Activated B cell treated with CpG ODN at 0.5 μM for 24 hours (primary cell): ENCODE measurements at regions not wholly inside any gene's neighbourhood (a gene's known extent, or its start where the extent isn't known, plus 50 kb on each side); places are given as distances from the start of the nearest gene placed in this dataset.

Source experiments
- ATAC-seq: fragments of 200-7000 bp; cut with Tn5 transposase; one replicate; pipeline ENCODE4 v1.10.0; 2021; ENCODE audit warnings: low read depth, mild to moderate bottlenecking, moderate library complexity
- CTCF ChIA-PET: fragments of 350-600 bp; sonication (Branson Sonifier 250); formaldehyde crosslinking; loops from one replicate; lab custom pipeline; 2021; ENCODE audit warnings: antibody characterized with exemption; lab: Charles Lee
- POLR2A ChIA-PET: fragments of 350-600 bp; sonication (Branson Sonifier 250); formaldehyde crosslinking; loops from one replicate; lab custom pipeline; 2021; ENCODE audit warnings: antibody characterized with exemption; lab: Charles Lee
- DNase-seq: peaks from one replicate; pipeline ENCODE4 v3.0.0; 2022
- H3K27ac Mint-ChIP-seq: one replicate; pipeline ENCODE4 v1.8.0; 2020; ENCODE audit warnings: mixed read lengths
- H3K27me3 Mint-ChIP-seq: one replicate; pipeline ENCODE4 v1.8.0; 2021; ENCODE audit warnings: mixed read lengths
- H3K36me3 Mint-ChIP-seq: one replicate; pipeline ENCODE4 v1.8.0; 2021; ENCODE audit warnings: low read depth, mixed read lengths
- H3K4me1 Mint-ChIP-seq: one replicate; pipeline ENCODE4 v1.8.0; 2021; ENCODE audit warnings: mixed read lengths
- H3K4me3 Mint-ChIP-seq: one replicate; pipeline ENCODE4 v1.8.0; 2020; ENCODE audit warnings: mild to moderate bottlenecking, mixed read lengths
- H3K9me3 Mint-ChIP-seq: one replicate; pipeline ENCODE4 v1.8.0; 2020; ENCODE audit warnings: mixed read lengths
- intact Hi-C: fragments of 100-400 bp; cut with micrococcal nuclease; formaldehyde crosslinking; loops from one replicate; pipeline ENCODE4 v1.15.1; 2024
- TF ChIP-seq, protein P1 (sequence below): fragments of 200-600 bp; IDR thresholded peaks from one replicate; pipeline ENCODE4 v1.8.0; 2022; ENCODE audit warnings: antibody characterized with exemption, mild to moderate bottlenecking

DNA sequence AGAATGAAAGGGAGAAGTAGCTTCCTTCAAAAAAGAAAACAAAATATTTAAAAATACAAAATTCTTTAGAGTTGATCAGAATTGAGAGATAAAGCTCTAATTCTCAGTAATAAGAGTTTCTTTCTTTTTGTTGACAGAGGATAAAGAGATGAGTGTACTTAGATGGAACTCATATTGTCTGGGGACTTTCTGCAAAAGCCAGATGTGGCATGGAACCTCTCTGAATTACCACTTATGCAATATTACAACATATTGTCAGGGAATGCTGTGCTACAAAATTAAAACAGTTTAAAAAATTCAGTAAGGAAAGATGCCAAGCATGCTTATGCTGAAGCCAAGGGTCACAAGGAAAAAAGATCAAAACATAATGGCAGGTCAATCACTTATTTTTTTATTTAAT lies 386.6 kb upstream of the LRATD1 start:
- intact Hi-C loops, result no loop called here
- H3K36me3 Mint-ChIP-seq, result no peaks in the 10 kb centered on the region
- no peak overlapping the region for H3K27ac Mint-ChIP-seq
- ATAC-seq (no peak), DNase-seq (no peak)
- H3K9me3 Mint-ChIP-seq, result peaks cover 7% of the 10 kb centered on the region
- TF ChIP-seq, protein P1, sequence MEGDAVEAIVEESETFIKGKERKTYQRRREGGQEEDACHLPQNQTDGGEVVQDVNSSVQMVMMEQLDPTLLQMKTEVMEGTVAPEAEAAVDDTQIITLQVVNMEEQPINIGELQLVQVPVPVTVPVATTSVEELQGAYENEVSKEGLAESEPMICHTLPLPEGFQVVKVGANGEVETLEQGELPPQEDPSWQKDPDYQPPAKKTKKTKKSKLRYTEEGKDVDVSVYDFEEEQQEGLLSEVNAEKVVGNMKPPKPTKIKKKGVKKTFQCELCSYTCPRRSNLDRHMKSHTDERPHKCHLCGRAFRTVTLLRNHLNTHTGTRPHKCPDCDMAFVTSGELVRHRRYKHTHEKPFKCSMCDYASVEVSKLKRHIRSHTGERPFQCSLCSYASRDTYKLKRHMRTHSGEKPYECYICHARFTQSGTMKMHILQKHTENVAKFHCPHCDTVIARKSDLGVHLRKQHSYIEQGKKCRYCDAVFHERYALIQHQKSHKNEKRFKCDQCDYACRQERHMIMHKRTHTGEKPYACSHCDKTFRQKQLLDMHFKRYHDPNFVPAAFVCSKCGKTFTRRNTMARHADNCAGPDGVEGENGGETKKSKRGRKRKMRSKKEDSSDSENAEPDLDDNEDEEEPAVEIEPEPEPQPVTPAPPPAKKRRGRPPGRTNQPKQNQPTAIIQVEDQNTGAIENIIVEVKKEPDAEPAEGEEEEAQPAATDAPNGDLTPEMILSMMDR, result no peak
- ChIA-PET POLR2A (no interaction called here), CTCF (no interaction called here)
- no peak overlapping the region for H3K4me3 Mint-ChIP-seq
- no peaks in the 10 kb centered on the region for H3K27me3 Mint-ChIP-seq
- H3K4me1 Mint-ChIP-seq, result no peaks in the 10 kb centered on the region

DNA sequence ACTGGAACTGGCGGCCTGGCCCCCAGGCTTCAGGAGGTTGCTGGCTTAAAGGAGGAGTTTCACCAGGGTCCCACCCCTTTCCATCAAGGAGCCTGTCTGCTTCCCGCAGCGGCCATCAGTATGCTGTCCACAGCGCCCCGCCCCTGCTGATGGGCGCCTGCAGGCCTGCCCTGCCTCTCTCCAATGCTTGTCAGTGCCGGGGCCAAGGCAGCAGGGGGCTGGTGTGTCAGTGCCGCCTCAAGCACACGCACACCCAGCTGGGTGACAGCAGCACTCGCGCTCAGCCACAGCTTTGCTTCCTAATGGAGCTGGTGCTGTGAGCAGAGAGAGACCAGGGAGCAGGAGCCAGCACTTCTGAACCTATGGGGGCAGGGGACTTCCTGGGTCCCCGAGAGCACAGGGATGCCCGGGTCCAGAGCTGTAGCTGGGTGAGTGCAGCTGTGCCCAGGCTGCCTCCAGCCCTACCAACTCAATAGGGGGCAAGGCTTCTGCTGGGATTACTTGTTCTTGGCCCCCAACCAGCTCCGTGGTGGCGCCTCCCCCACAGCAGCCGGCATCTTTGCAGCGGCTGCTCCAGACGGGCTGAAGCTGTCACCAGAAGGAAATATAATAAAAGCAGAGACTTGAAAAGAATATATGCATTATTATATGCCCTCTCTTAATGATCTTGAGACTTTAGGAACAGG lies 377.2 kb upstream of the LRATD1 start:
- Mint-ChIP-seq H3K4me1 (no peaks in the 10 kb centered on the region), H3K27me3 (no peaks in the 10 kb centered on the region), H3K9me3 (peaks cover 3% of the 10 kb centered on the region), H3K4me3 (no peak overlapping the region), H3K27ac (no peak overlapping the region), H3K36me3 (no peaks in the 10 kb centered on the region)
- no peak for ATAC-seq
- POLR2A ChIA-PET, result no interaction called here
- DNase-seq, result no peak
- CTCF ChIA-PET, result no interaction called here
- intact Hi-C loops, result no loop called here
- TF ChIP-seq, protein P1, result no peak

DNA sequence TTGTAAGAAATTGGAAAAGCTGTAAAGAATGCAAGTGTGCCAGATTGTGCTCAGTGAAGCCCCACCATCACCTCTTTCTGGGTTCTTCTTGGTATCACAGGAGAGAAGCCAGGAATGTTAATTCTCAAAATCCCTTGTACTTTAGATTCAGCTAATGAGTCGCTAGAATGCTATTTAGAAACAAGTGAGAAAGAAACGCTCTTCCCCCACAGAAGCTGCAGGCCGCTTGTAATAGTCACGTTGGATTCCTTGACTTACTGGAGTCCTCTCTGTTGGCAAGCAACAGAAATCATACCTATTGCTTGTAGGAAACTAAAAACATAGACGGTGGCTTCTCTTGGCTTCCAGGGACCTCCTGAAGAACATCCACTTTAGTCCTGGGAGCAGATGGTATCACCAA lies 375.6 kb upstream of the LRATD1 start:
- Mint-ChIP-seq H3K4me3 (no peak overlapping the region), H3K27me3 (no peaks in the 10 kb centered on the region), H3K4me1 (no peaks in the 10 kb centered on the region), H3K27ac (no peak overlapping the region), H3K9me3 (no peaks in the 10 kb centered on the region), H3K36me3 (no peaks in the 10 kb centered on the region)
- ChIA-PET POLR2A (no interaction called here), CTCF (no interaction called here)
- ATAC-seq, result no peak
- no peak for DNase-seq
- TF ChIP-seq, protein P1, result no peak
- intact Hi-C loops, result no loop called here

DNA sequence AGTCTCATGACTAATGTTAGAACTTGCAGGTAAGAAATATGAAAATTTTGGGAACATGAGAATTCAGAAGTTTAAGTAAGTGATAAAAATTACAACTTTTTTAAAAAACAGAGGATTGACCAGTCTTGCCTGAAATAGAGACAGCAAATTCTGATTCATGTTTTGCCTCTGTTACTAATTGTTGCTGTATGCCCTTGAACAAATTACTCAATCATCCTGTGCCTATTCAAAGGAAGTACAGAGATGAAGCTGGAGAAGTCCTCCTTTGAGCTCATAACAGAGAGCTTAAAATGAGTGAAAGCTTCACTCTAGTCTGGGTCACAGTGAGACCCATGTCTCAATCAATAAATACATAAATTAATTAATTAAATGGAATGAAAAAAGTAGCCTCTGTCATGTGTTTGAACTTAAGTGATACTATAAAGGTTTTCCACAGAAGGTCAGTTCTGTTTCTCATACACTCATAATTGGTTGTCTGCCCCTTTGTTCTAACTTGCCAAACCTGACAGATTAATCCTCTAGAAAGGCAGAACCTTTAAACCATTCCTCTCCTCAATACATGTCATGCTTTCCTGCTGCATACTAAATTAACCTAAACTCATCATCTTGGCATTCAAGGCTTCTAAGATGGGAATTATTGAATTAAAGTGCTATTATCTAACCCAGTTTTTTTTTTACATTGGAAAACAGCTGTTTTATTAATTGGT lies 374.6 kb upstream of the LRATD1 start:
- POLR2A ChIA-PET, result no interaction called here
- CTCF ChIA-PET, result no interaction called here
- Mint-ChIP-seq H3K4me1 (no peaks in the 10 kb centered on the region), H3K9me3 (no peaks in the 10 kb centered on the region), H3K27me3 (no peaks in the 10 kb centered on the region), H3K36me3 (no peaks in the 10 kb centered on the region), H3K27ac (no peak overlapping the region), H3K4me3 (no peak overlapping the region)
- ATAC-seq, result no peak
- no peak for DNase-seq
- TF ChIP-seq, protein P1, result no peak
- intact Hi-C loops, result no loop called here

DNA sequence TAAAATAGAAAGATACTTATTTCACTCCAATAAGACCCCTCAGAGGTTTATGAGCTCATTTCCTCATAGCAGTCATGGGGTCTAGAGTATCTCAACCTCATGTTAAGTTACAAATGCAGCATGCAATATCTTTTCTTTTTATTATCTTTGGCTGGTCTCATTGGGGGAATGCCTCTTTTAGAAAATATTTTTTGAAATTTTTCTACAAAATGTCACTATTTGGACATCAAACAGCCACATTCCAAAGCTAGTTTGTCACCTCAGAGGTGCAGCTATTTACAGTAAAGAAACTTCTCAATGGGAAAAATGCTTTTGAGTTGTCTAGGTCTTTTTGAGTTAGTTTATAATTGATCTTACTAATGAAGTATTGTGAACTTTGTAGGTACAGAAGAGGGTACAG lies 370.7 kb upstream of the LRATD1 start:
- DNase-seq (no peak), ATAC-seq (no peak)
- Mint-ChIP-seq H3K36me3 (no peaks in the 10 kb centered on the region), H3K9me3 (no peaks in the 10 kb centered on the region), H3K4me3 (no peak overlapping the region), H3K27me3 (no peaks in the 10 kb centered on the region), H3K27ac (no peak overlapping the region), H3K4me1 (no peaks in the 10 kb centered on the region)
- ChIA-PET POLR2A (no interaction called here), CTCF (no interaction called here)
- intact Hi-C loops, result no loop called here
- TF ChIP-seq, protein P1, result no peak
